Calu3 (cell line): ENCODE measurements at regions not wholly inside any gene's neighbourhood (a gene's known extent, or its start where the extent isn't known, plus 50 kb on each side); places are given as distances from the start of the nearest gene placed in this dataset.
"Not testable (repeated sequence)": the region's sequence is repeated elsewhere in the genome, so short reads cannot be mapped to it uniquely, and the experiment has no call there.

Source experiments
- BruUV-seq: library from RNA; stranded (reverse); fragments of 400-500 nt; replicated peaks from 2 replicates; lab custom pipeline; 2021; lab: Mats Ljungman, UMichigan
- CTCF ChIA-PET: fragments of 300-600 bp; sonication (Branson Sonifier 250); formaldehyde crosslinking; loops from one replicate; lab custom pipeline; 2022; ENCODE audit warnings: antibody characterized with exemption; lab: Charles Lee
- DNase-seq: peaks from one replicate; pipeline ENCODE4 v3.0.0; 2022
- H3K27ac Mint-ChIP-seq: one replicate; pipeline ENCODE4 v1.8.0; 2022; ENCODE audit warnings: mixed read lengths; ENCODE audit not compliant: unreplicated experiment
- H3K27me3 Mint-ChIP-seq: one replicate; pipeline ENCODE4 v1.8.0; 2022; ENCODE audit warnings: mixed read lengths; ENCODE audit not compliant: unreplicated experiment
- H3K36me3 Mint-ChIP-seq: one replicate; pipeline ENCODE4 v1.8.0; 2022; ENCODE audit warnings: mild to moderate bottlenecking, moderate library complexity, mixed read lengths; ENCODE audit not compliant: insufficient read depth, unreplicated experiment
- H3K4me1 Mint-ChIP-seq: one replicate; pipeline ENCODE4 v1.8.0; 2022; ENCODE audit warnings: mild to moderate bottlenecking, low read depth, mixed read lengths; ENCODE audit not compliant: unreplicated experiment
- H3K4me3 Mint-ChIP-seq: one replicate; pipeline ENCODE4 v1.8.0; 2022; ENCODE audit warnings: mild to moderate bottlenecking, low read depth, moderate library complexity, mixed read lengths; ENCODE audit not compliant: unreplicated experiment
- H3K9me3 Mint-ChIP-seq: one replicate; pipeline ENCODE4 v1.8.0; 2022; ENCODE audit warnings: low read depth, mixed read lengths; ENCODE audit not compliant: unreplicated experiment
- intact Hi-C: fragments of 100-400 bp; cut with micrococcal nuclease; formaldehyde crosslinking; loops from one replicate; pipeline ENCODE4 v1.10.0; 2022; ENCODE audit not compliant: unreplicated experiment
- TF ChIP-seq, protein P1 (sequence below): fragments of 200-600 bp; IDR thresholded peaks from one replicate; pipeline ENCODE4 v1.8.0; 2022; ENCODE audit warnings: antibody characterized with exemption; ENCODE audit not compliant: unreplicated experiment

DNA sequence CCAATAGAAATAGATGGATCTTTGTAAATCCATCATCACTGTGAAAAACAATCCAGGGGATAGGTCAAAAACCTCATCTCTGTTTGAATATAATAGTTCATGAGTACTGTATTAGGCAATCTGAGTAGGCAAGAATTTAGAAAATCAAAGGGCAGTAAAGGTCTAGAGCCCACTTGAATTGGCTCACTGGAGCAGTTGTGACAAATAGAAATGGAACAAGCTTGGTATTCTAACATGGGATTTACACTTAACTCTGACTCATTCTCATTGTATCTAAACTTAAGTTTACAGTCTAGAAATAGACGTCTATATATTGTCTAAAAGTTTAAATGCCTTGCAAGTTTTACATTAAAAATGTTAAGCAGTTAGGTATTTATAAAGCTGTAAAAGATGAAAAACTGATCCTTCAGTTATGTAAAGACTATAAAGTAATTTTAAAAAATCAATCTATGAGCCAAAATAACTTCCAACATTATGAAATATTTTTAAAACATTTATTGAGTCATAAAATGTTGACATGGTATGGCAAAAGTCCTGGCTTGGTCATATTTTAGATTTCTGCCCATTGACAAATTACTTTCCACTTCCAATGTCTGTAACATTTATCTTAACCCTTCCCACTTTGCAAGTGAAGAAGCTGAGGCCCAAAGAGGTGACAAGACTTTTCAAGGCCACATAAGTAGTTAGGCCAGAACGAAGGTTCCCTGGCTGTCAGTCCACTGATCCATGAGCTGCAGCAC lies 203.7 kb upstream of the NREP start:
- intact Hi-C loops = no loop called here

DNA sequence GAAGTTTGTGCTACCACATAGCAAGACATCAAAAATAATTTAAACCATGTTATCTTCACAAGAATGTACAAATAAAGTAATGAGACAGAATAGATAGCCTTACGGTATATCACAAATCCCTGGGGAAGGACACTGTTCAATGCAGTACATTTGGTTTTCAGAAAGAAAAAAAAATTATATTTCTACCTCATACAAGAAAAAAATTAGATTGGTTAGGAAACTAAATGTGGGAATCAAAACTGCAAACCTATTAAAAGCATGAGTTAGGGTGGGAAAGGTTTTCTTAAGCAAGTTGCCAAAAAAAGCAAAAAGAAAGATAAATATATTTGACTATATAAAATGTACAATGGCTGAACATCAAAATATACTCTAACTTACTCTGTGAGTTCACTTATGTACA lies 201.9 kb upstream of the NREP start:
- no peaks in the 10 kb centered on the region for H3K27me3 Mint-ChIP-seq
- no peak overlapping the region for H3K4me3 Mint-ChIP-seq
- TF ChIP-seq, protein P1, sequence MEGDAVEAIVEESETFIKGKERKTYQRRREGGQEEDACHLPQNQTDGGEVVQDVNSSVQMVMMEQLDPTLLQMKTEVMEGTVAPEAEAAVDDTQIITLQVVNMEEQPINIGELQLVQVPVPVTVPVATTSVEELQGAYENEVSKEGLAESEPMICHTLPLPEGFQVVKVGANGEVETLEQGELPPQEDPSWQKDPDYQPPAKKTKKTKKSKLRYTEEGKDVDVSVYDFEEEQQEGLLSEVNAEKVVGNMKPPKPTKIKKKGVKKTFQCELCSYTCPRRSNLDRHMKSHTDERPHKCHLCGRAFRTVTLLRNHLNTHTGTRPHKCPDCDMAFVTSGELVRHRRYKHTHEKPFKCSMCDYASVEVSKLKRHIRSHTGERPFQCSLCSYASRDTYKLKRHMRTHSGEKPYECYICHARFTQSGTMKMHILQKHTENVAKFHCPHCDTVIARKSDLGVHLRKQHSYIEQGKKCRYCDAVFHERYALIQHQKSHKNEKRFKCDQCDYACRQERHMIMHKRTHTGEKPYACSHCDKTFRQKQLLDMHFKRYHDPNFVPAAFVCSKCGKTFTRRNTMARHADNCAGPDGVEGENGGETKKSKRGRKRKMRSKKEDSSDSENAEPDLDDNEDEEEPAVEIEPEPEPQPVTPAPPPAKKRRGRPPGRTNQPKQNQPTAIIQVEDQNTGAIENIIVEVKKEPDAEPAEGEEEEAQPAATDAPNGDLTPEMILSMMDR = no peak
- H3K36me3 Mint-ChIP-seq = no peaks in the 10 kb centered on the region
- H3K4me1 Mint-ChIP-seq = peaks cover 10% of the 10 kb centered on the region
- H3K9me3 Mint-ChIP-seq = no peaks in the 10 kb centered on the region
- BruUV-seq = no TSS peak
- DNase-seq = no peak
- CTCF ChIA-PET = no interaction called here
- intact Hi-C loops = no loop called here
- H3K27ac Mint-ChIP-seq = no peak overlapping the region

More for the DNA sequence above, 203.7 kb upstream of the NREP start:
- BruUV-seq = no TSS peak
- no peaks in the 10 kb centered on the region for H3K9me3 Mint-ChIP-seq
- CTCF ChIA-PET = no interaction called here
- TF ChIP-seq, protein P1 = no peak
- no peaks in the 10 kb centered on the region for H3K27me3 Mint-ChIP-seq
- no peak overlapping the region for H3K27ac Mint-ChIP-seq
- no peaks in the 10 kb centered on the region for H3K36me3 Mint-ChIP-seq
- no peak overlapping the region for H3K4me3 Mint-ChIP-seq
- no peaks in the 10 kb centered on the region for H3K4me1 Mint-ChIP-seq
- DNase-seq = no peak

DNA sequence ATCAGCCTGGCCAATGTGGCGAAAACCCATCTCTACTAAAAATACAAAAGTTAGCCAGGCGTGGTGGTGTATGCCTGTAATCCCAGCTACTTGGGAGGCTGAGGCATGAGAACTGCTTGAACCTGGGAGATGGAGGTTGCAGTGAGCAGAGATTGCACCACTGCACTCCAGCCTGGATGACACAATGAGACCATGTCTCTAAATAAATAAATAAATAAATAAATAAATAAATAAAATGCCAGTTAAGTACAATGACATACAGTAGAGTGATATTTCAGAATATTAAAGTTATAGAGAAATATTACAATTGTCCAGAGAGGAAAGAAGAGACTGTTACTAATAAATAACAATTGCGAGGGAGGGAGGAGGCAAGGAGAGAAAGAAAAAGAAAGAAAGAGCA lies 199.8 kb upstream of the NREP start:
- H3K27ac Mint-ChIP-seq, H3K4me1 Mint-ChIP-seq, H3K27me3 Mint-ChIP-seq, H3K4me3 Mint-ChIP-seq, H3K9me3 Mint-ChIP-seq, CTCF ChIA-PET, H3K36me3 Mint-ChIP-seq, DNase-seq, BruUV-seq, intact Hi-C loops: not testable (repeated sequence)

DNA sequence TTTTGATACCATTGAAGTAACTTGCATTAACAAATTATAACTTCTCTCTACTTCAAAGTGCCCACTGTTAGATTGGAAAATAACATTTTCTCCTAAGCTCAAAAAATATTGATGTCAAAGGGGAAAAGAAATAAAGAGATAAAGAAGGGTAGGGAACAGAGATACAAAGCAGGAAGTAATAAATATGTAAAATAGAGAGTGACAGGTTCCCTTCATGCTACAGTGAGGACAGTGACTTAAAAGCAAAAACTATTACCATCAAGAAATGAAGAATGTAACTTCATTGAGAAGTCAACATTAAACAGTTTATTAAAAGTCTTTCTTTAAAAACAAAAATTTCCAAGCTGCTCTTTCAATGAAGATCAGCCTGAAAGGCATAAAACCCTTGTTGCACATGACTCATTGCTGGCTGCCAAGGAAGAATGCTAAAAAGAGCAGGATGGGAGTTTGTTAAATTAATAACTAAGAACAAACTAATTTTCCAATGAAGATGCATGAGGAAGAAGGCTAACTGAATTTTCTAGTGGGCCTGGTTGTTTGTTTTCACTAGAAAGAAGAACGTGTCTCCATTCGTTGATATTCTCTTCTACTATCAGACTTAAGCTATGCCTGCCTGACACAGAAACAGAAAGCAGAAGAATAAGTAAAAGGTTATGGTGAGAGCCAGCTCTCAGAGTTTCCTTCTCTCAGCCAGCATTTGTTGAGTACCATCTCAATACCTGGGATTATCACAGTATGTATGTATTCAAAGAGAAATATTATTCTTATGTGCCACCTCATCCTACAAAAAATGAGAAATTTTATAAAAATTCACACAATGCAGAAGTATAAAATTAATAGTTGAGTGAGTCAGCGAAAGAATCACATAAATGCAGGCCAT lies 197.8 kb upstream of the NREP start:
- BruUV-seq = no TSS peak
- Mint-ChIP-seq H3K27me3 (no peaks in the 10 kb centered on the region), H3K4me3 (no peak overlapping the region), H3K27ac (no peak overlapping the region), H3K9me3 (no peaks in the 10 kb centered on the region), H3K4me1 (peaks cover 10% of the 10 kb centered on the region), H3K36me3 (no peaks in the 10 kb centered on the region)
- DNase-seq = no peak
- CTCF ChIA-PET = interaction anchor here (0.6 kb wide), 1 partner anchor 423 kb away, joined by 4 read pairs; no protein-coding TSS in a partner anchor
- intact Hi-C loops = no loop called here
- TF ChIP-seq, protein P1 = no peak
